Epithelial cell of proximal tubule (primary cell): ENCODE measurements at regions not wholly inside any gene's neighbourhood (a gene's known extent, or its start where the extent isn't known, plus 50 kb on each side); places are given as distances from the start of the nearest gene placed in this dataset.

Experiments used
- DNase-seq: peaks from one replicate; pipeline ENCODE4 v3.0.0-alpha.2; 2011; ENCODE audit warnings: low read depth
- H3K4me3 ChIP-seq: 2 replicates; pipeline ENCODE4 v1.5.1; 2011; ENCODE audit warnings: low read depth, mild to moderate bottlenecking, low read length
- CTCF ChIP-seq: conservative IDR thresholded peaks from 2 replicates; pipeline ENCODE4 v1.5.1; 2012; ENCODE audit warnings: low read depth, mild to moderate bottlenecking, low read length

DNA sequence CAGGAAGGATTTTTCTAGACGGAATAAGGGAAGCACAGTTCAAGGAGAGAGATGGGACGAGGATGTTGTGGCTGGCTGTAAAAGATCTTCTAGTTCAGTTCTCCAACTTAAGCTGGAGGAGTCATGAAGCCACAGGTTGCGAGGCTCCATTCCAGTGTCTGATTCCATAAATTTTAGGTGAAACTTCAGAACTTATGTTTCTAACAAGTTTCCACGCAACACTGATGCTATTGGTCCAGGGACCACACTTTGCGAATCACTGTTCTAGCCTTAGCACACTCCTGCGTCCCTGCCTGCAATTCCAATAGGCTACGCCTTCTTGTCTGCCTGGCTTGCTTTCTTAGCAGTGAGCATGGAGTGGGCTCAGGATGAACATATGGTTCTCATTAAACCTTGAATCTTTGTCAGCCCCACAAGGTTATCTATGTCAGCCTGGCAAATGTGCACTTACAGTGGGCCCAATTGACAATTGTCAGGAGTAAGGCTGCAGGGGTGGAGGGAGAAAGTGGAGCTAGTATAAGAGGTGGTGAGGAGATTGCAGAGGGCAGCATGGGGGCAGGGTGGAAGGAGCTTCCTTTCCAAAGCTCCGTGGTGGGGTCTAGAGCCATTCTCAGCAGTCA lies 438.1 kb upstream of the ST6GAL2 start:
- TF ChIP-seq CTCF, result no peak
- H3K4me3 ChIP-seq, result no peak overlapping the region
- DNase-seq, result no peak

GRCh38 chr2:107325981-107326786 lies 440.2 kb upstream of the ST6GAL2 start:
- TF ChIP-seq CTCF, result no peak
- DNase-seq, result no peak
- H3K4me3 ChIP-seq, result no peak overlapping the region

- DNase-seq, result no peak
- TF ChIP-seq CTCF, result no peak
- no peak overlapping the region for H3K4me3 ChIP-seq
Measured at GRCh38 chr2:107334306-107334705, 448.3 kb upstream of the ST6GAL2 start.

DNA sequence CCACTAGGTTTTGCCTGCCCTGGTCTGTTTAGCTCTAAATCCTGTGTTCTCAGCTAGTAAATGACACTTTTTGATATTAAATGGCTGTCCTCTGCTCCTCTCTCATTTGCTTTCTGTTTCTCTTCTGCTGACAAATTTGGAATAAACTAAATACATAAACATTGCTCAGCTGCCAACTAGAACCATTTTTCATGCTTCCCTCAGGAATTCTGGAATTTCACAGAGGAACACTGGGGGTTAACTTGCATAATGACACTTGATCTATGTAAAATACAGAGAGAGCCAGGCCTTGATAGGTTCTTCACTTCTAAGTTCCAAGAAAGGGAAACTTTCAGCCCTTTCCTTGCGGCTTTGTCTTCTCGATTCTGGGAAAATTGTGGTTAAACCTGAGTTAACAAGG lies 450.6 kb upstream of the ST6GAL2 start:
- H3K4me3 ChIP-seq, result no peak overlapping the region
- no peak for DNase-seq
- no peak for TF ChIP-seq CTCF

DNA sequence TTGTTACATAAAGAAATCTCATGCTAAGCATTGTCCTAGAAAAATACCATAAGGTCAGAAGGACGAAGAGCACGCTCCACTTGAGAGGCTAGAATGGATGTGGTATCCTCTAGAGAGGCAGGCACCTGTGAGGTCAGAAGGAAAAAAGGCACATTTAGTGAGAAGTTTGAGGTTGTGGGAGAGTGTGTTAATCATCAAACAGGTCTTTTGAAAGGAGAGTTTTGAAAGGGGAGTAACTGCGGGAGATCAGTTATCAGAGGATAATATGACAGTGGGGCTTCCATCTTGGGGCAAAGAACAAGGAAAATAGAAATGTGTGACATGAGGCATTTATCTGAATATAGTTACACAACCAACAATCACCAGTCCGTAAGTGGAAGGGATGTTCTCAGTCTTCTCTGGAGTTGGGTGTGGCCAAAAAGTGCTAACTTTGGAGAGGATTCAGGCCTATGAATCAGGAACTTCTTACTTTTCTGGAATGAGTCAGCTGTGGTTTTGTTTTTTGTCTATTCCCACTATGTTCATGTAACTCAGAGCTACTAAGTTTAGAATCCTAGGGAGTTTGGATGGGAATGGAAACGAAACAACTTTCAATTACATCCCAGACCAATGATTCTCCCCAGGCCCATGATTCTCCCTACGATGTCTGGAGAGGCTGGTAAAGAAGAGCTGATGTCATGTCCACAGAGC lies 451.4 kb upstream of the ST6GAL2 start:
- TF ChIP-seq CTCF, result no peak
- DNase-seq, result no peak
- no peak overlapping the region for H3K4me3 ChIP-seq

DNA sequence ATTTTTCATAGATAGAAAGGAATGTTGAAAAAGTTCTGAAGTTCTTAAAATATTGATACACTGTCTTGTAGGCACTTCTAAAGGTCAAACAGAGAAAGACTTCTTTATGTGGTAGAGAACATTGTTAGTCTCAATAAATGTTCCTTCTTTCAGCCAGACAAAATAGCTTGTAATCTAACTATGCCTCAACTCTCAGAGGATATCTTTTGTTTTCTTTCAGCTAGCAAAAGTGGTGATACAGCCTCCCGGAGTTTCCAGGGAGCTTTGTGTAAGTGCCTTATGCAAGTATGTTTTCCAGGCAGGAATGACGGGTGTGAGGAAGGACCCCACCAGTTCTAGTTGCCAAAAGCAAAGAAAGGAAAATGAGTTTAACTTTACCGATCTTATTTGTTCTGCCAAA lies 452.1 kb upstream of the ST6GAL2 start:
- no peak for TF ChIP-seq CTCF
- no peak overlapping the region for H3K4me3 ChIP-seq
- DNase-seq, result no peak
